GM18870 (cell line): ENCODE measurements at regions not wholly inside any gene's neighbourhood (a gene's known extent, or its start where the extent isn't known, plus 50 kb on each side); places are given as distances from the start of the nearest gene placed in this dataset.
"Not testable (repeated sequence)": the region's sequence is repeated elsewhere in the genome, so short reads cannot be mapped to it uniquely, and the experiment has no call there.

ENCODE experiments used
- ATAC-seq: cut with Tn5 transposase; IDR thresholded peaks from one replicate; pipeline ENCODE4 v1.9.1; 2021; ENCODE audit warnings: moderate library complexity; ENCODE audit not compliant: unreplicated experiment

DNA sequence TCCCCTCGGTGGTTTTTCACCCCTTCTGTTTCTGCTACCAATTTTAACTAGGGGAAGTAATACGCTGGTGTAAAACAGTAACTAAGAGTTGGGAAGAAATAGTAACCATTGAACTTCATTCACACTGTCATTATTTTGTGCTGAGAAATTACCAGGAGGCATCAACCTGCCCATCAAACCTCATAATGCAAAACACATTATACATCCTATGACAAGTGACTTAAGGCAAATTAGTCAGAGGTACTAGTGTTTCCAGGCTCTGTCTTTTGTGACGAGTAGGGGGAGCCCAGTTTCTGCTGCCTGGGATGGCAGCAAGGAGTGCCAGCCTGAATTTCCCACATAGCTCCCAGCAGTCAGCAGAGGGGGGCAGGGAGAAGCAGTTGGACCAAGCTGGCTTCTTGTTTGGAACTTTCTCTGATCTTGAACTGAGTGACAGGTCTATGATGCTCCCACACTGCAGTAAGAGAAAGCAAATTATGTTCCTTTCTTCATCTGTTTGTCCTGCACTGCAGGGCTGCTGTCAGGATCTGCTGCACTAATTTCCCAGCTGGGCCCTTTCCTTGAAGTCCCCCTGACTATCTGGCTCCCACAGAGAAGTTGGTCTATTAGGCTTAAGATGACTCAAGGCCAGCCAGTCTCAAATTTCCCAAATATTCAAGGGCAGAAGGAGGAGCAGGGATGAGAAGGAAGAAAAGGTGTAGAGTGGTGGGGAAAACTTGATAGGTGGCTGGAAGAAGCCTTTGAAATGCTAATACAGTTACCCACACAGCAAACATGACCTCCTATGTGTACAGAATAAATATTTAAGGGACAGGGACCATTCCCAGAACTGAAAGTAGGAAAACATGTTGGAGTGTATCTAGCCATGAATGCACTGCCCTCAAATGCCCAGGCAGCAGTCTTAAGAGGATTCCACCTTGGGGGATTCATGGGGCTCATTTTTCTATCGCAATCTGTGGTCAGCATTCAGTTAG is 322.8 kb downstream of the SEC16B start:
- peak; percentile 46 for ATAC-seq

DNA sequence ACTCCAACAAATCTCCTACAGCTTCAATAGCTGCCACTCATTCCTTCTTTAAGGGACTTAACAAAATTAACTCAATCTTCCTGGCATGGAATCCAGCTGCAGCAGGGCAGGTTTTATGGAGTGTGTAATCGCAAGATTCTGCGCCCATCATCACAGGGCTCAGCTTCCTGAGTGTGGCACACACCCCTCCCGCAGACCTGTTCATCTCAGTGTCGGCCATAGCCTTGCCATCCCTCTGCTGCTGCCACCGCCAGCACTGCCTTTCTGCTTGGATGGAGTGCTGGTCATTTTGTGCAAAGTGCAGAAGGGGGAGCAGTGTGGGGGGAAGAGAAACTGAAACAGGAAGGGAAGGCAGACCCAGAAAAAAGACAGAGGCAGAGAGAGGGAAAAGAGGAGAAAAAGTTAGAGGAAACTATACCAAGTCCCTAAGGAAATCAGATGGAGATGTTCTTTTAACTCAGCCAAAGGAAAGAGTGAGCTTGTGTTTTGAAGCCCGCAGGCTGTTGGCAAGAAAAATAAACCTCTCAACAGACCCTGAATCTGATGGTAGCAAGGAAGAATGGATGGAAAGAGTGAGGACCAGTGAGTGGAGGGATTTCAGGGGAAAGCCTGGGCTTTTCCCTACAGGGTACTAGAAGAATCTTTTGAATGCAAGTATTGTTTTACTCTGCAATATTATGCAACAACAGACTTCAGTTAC is 324.2 kb downstream of the SEC16B start:
- no peak for ATAC-seq

DNA sequence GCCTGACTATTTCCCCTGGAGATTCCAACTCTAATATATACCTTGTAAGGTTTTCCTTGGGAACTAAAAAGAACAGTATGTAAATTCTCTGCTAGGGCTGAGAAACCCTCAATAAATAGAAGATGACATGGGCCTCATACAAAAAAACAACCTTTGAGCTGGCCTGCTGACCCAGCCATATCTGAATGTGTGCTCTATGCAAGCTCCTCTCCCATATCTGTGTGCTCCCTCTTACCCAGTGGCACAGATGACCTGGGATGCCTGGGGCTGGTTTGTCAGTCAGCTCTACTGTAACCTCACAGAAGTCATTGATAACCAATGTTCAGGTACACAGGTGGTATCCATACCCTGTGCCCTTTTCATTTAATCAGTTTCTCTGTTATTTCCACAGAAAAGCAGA is 329.2 kb downstream of the SEC16B start:
- ATAC-seq, result no peak

DNA sequence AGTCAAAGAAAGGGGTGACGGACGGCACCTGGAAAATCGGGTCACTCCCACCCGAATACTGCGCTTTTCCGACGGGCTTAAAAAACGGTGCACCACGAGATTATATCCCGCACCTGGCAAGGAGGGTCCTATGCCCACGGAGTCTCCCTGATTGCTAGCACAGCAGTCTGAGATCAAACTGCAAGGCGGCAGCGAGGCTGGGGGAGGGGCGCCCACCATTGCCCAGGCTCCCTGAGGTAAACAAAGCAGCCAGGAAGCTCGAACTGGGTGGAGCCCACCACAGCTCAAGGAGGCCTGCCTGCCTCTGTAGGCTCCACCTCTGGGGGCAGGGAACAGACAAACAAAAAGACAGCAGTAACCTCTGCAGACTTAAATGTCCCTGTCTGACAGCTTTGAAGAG is 335.7 kb downstream of the SEC16B start:
- not testable (repeated sequence) for ATAC-seq

DNA sequence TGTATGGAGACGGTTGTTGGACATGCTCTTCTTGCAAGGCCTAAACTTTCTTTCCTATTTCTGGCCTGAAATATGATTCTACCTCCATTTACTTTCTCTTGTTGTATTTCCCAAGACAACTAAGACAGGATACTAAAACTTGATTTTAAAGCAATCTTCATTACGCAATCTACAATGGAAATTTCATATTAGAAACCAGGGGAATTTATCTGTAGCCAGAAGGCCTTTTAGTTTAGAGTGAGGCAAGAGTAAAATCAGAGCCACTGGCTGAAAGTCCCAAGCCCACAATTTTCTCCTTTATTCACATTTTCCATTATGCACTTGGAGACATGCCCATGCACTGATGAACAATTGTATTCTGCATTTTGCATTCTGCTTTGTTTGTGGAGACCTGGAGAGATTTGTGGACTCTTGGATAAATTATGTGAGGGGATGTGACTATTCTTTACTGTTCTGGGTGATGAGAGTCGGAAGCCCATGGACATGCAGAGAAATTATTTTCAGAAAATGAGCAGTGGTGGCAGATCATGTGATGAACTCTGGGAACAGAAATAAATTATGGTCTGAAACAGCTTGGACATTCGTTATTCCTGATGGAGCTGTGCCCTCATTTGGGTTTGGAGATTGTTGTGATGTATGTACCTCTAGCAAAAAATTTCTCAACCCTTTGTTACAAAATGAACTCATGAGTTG is 336.8 kb downstream of the SEC16B start:
- ATAC-seq, result no peak

DNA sequence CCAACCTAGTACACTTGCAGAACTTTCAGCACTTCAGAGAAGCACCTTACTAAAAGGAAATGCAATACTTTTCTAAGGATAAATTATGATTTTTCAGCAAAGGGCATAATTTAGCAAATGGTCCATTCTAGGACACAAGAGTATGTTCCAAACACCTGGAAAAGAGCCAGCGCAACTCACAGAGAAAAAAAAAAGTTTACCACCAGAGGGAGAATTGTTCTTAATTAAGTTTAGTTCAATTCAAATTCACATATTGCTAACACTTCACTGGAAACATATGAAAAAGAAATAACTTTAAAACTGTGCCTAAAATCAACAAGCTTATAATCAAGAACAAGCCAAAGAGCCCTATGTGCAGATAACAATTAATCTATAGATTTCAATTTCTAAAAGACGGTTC is 338.1 kb downstream of the SEC16B start:
- no peak for ATAC-seq

DNA sequence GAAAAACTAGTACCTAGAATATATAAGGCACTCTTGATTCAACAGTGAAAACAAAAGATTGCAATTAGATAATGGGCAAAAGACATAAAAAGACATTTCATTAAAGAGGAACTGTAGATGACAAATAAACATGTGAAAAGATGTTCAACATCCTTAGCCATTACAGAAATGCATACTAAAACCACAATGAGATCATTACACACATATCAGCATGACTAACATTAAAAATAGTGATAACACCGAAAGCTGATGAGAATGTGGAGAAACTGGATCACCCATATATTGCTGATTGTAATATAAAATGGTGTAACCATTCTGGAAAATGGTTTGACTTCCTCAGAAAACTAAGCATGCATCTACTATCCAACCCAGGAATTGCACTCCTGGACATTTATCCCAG is 340.3 kb downstream of the SEC16B start:
- ATAC-seq, result no peak

DNA sequence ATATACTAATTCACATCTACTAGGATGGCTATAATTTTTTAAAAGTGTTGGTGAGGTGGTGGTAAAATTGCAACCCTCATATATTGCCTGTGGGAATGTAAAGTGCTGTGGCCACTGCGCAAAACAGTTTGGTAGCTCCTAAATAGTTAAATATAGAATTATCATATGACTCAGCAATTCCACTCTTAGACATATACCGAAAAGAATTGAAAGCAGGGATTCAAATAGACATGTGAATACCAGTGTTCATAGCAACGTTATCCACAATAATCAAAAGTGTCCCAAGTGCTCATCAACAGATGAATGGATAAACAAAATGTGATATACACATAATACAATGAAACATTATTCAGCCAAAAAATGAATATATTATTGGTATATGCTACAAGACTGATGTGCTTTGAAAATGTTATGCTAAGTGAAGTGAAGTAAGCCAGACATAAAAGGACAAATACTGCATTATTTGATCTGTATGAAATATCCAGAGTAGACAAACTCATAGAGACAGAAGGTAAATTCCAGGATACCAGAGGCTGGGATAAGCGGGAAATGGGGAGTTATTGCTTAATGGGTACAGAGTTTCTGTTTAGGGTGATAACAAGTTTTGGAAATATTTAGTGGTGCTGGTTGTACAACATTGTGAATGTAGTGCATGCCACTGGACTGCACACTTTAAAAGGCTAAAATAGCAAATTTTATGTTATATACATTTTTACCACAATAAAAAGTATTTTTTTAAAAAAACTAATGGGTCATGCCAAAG is 342.5 kb downstream of the SEC16B start:
- ATAC-seq, result no peak

DNA sequence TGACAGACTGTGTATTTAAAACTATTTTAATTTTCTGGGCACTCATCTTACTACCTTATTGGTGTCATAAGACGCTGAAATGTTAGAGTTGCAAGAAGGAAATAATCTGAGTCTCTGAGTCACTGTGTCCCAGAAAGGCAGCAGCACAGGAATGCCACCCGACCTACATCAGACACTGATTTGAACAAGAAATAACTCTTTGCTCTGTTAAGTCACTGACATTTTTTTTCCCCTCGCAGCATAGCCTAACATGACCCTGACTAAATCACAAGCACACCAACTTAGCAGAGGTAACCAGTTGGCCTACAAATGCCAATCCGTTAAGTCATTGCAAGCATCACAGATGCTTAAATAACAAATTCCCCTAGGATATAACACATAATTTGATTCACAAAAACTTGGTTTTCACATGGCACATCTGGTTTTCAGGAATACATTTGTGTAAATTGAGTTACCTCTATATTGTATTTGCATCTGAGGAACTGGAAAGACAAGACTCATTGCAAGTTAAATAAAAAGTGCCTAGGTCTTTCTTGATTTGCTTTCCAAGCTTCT is 349.1 kb downstream of the SEC16B start:
- no peak for ATAC-seq

DNA sequence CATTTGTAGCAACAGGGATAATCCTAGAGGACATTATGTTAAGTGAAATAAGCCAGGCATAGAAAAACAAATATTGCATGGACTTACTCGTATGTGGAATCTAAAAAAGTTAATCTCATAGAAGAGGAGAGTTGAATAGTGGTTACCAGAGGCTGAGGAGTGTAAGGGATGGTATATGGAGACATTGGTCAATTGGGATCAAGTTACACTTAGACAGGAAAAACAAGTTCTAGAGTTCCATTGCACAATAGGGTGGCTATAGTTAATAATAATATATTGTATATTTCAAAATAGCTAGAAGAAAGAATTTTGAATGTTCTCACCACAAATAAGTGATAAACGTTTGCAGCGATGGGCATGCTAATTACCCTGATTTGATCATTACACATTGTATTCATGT is 354.6 kb downstream of the SEC16B start:
- no peak for ATAC-seq

DNA sequence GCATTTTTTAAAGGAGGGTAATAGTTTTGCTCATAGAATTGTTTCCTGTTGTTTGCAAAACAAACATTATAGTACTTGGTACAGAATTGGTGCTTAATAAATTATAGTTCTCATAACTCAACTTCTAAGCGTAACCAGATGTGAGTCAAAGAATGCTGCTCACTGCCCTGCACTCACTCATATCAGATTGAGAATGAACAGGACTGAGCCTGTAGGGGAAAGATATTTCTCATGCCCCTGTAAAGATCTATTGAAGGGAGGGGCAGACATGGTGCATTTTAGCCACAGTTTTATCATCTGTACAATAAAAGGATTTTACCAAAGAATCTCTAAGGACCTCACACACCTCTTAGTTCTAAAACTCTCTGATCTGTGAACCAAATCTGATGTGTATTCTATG is 358.5 kb downstream of the SEC16B start:
- ATAC-seq, result no peak

DNA sequence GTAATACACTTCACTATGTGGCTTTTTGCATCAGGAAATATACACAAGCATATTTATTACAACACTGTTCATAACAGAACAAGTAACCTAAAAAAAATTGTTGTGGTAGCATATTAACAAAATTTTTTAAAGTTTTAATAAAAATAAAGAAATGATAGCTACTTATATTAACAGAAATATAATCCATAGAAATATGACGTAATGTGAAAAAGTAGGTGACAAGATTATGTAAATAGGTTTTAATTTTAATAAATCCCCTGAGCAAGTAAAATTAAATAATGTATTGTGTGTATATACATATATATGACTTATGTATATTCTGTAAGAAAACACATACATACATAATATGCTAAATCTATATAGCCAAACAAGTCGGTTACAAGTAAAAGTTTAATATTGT is 359.9 kb downstream of the SEC16B start:
- ATAC-seq, result no peak

DNA sequence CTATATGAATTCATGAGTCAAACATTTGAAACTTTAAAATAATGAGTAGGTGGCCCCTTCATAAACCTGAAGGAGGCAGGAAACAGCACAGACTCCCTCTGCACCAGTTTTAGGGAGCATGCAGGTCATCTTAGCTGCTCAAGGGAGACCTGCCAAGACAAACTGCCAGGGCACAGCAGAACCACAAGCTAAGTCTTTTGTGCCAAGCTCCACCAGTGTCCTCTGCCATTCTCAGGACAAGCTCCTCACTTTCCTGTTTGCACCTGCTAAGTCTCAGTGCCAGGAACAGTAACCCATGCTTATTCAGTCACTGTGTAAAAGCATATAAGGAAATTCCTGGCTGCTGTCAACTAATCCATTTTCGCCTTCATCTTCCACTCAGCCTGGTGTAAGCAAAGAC is 368.9 kb downstream of the SEC16B start:
- ATAC-seq, result no peak

DNA sequence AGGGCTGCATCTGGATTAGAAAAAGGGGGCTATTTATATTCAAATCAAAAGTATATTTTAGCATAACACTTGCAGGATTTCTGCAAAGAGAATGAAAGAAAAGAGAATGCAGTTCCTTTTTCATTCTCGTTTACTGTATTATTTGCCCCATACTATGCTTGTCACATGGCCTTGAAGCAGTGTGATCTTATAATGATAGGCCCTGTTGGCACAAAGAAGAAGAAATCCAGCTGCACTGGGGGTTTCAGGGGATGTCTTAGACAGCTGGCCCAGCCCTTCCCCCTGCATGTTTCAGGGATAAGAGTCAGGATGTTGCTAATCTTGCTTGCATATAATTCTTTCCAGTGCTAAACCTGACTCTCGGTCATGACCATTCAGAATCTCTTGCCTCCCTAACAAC is 369.5 kb downstream of the SEC16B start:
- ATAC-seq, result no peak

DNA sequence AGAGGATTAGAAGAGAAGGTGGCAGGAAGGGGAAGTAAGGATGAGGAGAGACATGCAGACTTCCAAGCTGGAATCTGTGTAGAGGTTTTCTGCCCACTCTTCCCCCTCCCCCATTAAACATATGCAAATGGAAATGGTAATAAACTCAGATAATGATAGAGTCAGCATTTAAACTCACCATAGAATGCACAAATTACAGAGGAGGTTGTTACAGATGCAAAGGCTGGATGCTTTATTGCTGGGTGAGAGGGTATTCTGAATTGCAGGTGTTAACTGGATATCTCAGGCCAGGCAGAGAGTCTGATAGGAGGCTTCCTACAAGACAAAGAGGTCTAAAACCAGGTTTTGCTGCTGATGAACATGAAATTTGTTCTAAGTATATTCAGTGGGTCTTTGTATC is 372.5 kb downstream of the SEC16B start:
- no peak for ATAC-seq

DNA sequence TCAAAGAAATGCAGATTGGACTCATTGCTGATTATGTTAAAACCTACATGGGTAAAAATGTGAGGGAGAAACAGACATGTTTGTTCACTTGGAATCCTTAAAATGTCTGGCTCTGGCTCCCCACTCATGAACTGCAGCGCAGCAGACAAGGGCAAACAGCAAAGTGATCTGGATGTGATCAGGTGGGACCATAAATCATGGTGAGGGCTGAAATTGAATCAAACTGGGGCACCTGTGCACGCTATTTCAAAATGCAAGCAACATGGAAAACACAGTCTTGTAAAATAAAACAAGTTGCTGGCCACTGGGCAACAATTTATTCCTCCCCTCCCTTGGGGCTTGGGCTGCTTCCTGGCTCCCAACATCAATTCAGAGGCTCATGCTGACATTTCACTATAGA is 373.4 kb downstream of the SEC16B start:
- no peak for ATAC-seq

DNA sequence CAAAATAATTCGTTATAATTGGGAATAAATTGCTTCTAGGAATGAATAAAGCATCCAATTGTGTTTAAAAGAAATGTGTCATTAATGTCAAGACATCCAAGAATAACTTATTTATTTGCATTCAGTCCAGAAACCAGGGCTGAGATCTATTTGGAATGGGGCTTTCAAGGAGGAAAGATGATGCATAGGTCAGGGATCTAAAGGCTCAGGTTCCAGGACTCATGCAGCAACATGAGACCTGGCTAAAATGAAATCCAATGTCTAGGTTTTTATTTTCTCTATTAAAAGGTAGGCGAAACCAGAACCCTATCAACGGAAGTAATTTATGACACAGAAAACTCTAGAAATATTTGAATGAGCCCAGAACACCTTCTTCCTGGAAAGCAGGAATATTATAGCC is 376.8 kb downstream of the SEC16B start:
- ATAC-seq, result no peak

DNA sequence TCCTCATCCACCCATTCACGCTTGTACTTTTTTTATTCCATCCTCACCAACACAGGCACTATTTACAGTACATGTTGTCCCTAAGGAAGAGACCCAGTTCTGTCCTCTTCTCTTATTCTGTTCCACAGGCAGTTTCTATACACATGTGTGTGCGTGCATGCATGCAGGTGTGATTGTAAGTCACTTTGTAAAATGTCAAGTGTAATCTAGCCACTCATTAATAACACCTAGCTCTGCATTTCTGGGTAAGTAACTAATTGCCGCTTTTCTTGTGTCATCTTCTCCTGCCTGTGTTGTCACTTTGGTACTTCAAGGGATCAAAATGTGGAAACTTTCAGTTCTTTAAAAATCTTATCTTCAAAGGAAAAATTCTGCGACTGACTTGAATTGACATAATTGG is 377.2 kb downstream of the SEC16B start:
- ATAC-seq, result no peak

DNA sequence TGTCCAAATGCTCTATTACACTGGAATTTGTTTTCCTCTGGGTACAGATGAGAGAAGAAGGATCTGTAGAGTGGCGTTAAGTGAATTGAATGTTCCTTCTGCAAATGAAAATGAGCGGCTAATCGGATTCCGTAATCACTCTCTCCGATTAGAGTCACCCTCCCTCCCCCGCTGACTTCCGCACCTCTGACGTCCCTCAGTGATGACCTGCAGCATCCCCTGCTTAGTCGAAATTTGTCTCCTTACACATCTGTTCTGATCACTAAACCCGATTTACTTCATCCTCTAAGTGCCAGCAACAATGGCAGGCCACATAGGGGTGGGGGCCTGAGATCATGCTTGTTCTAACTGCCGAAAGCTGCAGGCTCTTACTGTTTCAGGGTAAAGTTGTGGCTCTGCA is 378.7 kb downstream of the SEC16B start:
- no peak for ATAC-seq

DNA sequence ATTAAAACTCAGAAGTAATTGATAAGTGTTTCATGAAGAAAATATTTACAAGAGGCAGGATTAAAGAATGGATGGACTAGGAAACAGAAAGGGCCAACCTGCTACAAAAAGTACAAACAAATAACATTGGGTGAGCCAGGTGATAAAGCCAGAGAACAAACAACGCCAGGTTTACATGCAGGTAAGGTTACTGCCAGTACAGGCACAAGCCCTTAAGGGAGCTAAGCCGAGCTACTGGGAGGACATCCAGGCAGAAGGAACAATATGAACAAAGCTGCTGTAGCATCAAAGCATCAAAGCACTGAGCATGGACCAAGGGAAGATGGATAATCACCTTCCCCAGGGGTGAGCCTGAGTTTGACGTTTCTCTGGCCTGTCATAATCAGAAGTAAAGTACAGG is 380.7 kb downstream of the SEC16B start:
- ATAC-seq, result no peak

DNA sequence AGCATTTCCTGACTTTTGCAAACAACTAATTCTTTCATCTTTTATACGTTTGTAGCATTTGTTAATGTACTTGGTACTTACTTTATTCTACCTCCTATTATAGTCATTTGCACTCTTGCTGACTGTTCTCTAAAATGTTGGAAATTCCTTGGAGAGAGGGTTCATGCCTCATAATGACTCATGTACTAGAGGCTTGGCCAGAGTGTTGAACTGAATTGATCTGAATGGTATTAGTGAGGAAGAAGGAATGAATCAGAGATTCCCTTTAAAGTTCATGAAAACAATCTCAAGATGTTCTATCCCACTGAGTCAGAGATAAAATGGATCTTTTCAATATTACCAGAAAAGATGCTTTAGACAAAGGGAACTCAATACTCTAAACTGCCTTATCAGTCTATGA is 383.4 kb downstream of the SEC16B start:
- ATAC-seq, result no peak
